AG09319 (cell line): ENCODE measurements at regions not wholly inside any gene's neighbourhood (a gene's known extent, or its start where the extent isn't known, plus 50 kb on each side); places are given as distances from the start of the nearest gene placed in this dataset.

Source experiments
- DNase-seq: peaks from one replicate; pipeline ENCODE4 v3.0.0-alpha.2; 2010; ENCODE audit warnings: low read depth; ENCODE audit errors: extremely low read depth
- CTCF ChIP-seq: IDR thresholded peaks from 2 replicates; pipeline ENCODE4 v1.5.1; 2011; ENCODE audit warnings: low read depth, mild to moderate bottlenecking, inconsistent platforms, low read length, moderate library complexity

GRCh38 chr10:111390813-111391563 is 314.2 kb downstream of the ADRA2A start:
- DNase-seq, result no peak
- TF ChIP-seq CTCF, result no peak

- DNase-seq, result no peak
- no peak for TF ChIP-seq CTCF
Measured at GRCh38 chr10:111392159-111392558, 315.3 kb downstream of the ADRA2A start.

GRCh38 chr10:111392910-111393309 is 316.1 kb downstream of the ADRA2A start:
- no peak for DNase-seq
- no peak for TF ChIP-seq CTCF

GRCh38 chr10:111410740-111411139 is 333.9 kb downstream of the ADRA2A start:
- no peak for TF ChIP-seq CTCF
- DNase-seq, result no peak

GRCh38 chr10:111425459-111425858 is 348.6 kb downstream of the ADRA2A start:
- no peak for DNase-seq
- no peak for TF ChIP-seq CTCF

GRCh38 chr10:111429288-111430028 is 352.6 kb downstream of the ADRA2A start:
- no peak for TF ChIP-seq CTCF
- no peak for DNase-seq

GRCh38 chr10:111430070-111430469 is 353.2 kb downstream of the ADRA2A start:
- no peak for DNase-seq
- TF ChIP-seq CTCF, result no peak
